SK-N-SH (cell line): ENCODE measurements at regions not wholly inside any gene's neighbourhood (a gene's known extent, or its start where the extent isn't known, plus 50 kb on each side); places are given as distances from the start of the nearest gene placed in this dataset.

Experiments
- CTCF ChIA-PET: fragments of 300-600, 350-600 bp; formaldehyde crosslinking; extraction: SDS; loops from one replicate; lab custom pipeline; 2021; lab: Yijun Ruan, JAX
- POLR2A ChIA-PET: fragments of 350-600 bp; sonication (Branson Sonifier 250); formaldehyde crosslinking; extraction: SDS; loops from one replicate; lab custom pipeline; 2020; ENCODE audit warnings: antibody characterized with exemption, inconsistent platforms; lab: Yijun Ruan, JAX
- DNase-seq: peaks from one replicate; pipeline ENCODE4 v3.0.0; 2012
- H2AFZ ChIP-seq: fragments of 200-600 bp; sonication (generic); 2 replicates; pipeline ENCODE4 v1.8.1; 2016; ENCODE audit warnings: antibody characterized with exemption, mild to moderate bottlenecking, low read depth
- H3F3A ChIP-seq: fragments of 200-600 bp; sonication (generic); replicated peaks from 2 replicates; pipeline ENCODE3; 2016; ENCODE audit warnings: antibody characterized with exemption, mild to moderate bottlenecking; ENCODE audit not compliant: insufficient read depth
- H3K27ac ChIP-seq, 2 experiments: fragments of 200-500 bp in 1 of 2; fragments of 200-600 bp in 1 of 2; sonication (Bioruptor generic) in 1 of 2; sonication (generic), shearing (Covaris generic) in 1 of 2; 2 replicates each; pipeline versions ENCODE4 v1.5.1 to v1.6.1; 2014 to 2016; ENCODE audit warnings: low read depth in 2 of 2, inconsistent platforms in 1 of 2, low read length in 1 of 2, mild to moderate bottlenecking in 1 of 2, mixed read lengths in 1 of 2
- H3K27me3 ChIP-seq: fragments of 200-600 bp; sonication (generic), shearing (Covaris generic); 2 replicates; pipeline ENCODE4 v1.6.1; 2016; ENCODE audit warnings: mixed run types; ENCODE audit not compliant: insufficient read depth
- H3K36me3 ChIP-seq, 2 experiments: fragments of 200-500 bp in 1 of 2; fragments of 200-600 bp in 1 of 2; sonication (Bioruptor generic) in 1 of 2; sonication (generic) in 1 of 2; replicated peaks in 1 of 2; 2 replicates each; pipeline versions ENCODE3 to v1.5.1; 2014 to 2016; ENCODE audit warnings: low read length in 1 of 2, mild to moderate bottlenecking in 1 of 2; ENCODE audit not compliant: insufficient read depth in 2 of 2, control insufficient read depth in 1 of 2
- H3K4me1 ChIP-seq, 2 experiments: fragments of 200-500 bp in 1 of 2; fragments of 200-600 bp in 1 of 2; sonication (Bioruptor generic) in 1 of 2; sonication (generic), shearing (Covaris generic) in 1 of 2; 2 replicates each; pipeline versions ENCODE4 v1.5.1 to v1.6.1; 2014 to 2016; ENCODE audit warnings: low read depth in 1 of 2, low read length in 1 of 2, mixed run types in 1 of 2; ENCODE audit not compliant: insufficient read depth in 2 of 2, control insufficient read depth in 1 of 2
- H3K4me2 ChIP-seq: fragments of 200-600 bp; sonication (generic), shearing (Covaris generic); 2 replicates; pipeline ENCODE4 v1.6.1; 2017; ENCODE audit warnings: mixed run types
- H3K4me3 ChIP-seq, 2 experiments: fragments of 200-500 bp in 1 of 2; fragments of 200-600 bp in 1 of 2; sonication (Bioruptor generic) in 1 of 2; sonication (generic), shearing (Covaris generic) in 1 of 2; 2 replicates each; pipeline versions ENCODE4 v1.5.1 to v1.8.1; 2014 to 2016; ENCODE audit warnings: low read depth in 2 of 2, inconsistent platforms in 1 of 2, low read length in 1 of 2, mild to moderate bottlenecking in 1 of 2, mixed read lengths in 1 of 2, moderate library complexity in 1 of 2
- H3K79me2 ChIP-seq: fragments of 200-600 bp; sonication (generic); 2 replicates; pipeline ENCODE4 v1.8.1; 2017; ENCODE audit warnings: mild to moderate bottlenecking; ENCODE audit not compliant: insufficient read depth
- H3K9ac ChIP-seq: fragments of 200-600 bp; sonication (generic); 2 replicates; pipeline ENCODE4 v1.6.1; 2017; ENCODE audit warnings: mixed run types
- H3K9me2 ChIP-seq: fragments of 200-600 bp; sonication (generic); 2 replicates; pipeline ENCODE4 v1.6.1; 2017; ENCODE audit warnings: mixed run types
- H3K9me3 ChIP-seq: fragments of 200-600 bp; sonication (generic); 2 replicates; pipeline ENCODE4 v1.6.1; 2017; ENCODE audit warnings: mixed run types, mild to moderate bottlenecking, moderate library complexity
- H4K20me1 ChIP-seq: fragments of 200-600 bp; sonication (generic); 2 replicates; pipeline ENCODE4 v1.6.1; 2017; ENCODE audit warnings: mild to moderate bottlenecking, mixed run types; ENCODE audit not compliant: insufficient read depth
- CHD2 ChIP-seq: fragments of 150-350 bp; IDR thresholded peaks from 2 replicates; pipeline ENCODE4 v1.6.1; 2018; ENCODE audit warnings: low read length; ENCODE audit not compliant: partially characterized antibody
- ELF1 ChIP-seq: IDR thresholded peaks from 2 replicates; pipeline ENCODE4 v1.4.0; 2012
- EP300 ChIP-seq, 2 experiments: IDR thresholded peaks; 2 replicates each; pipeline versions ENCODE4 v1.4.0 to v1.6.1; 2012; ENCODE audit warnings: borderline replicate concordance in 1 of 2, low read depth in 1 of 2, low read length in 1 of 2
- EZH2phosphoT487 ChIP-seq: fragments of 200-600 bp; sonication (generic); IDR thresholded peaks from 2 replicates; pipeline ENCODE4 v1.6.1; 2017; ENCODE audit warnings: low read depth, mixed run types, mild to moderate bottlenecking, antibody characterized with exemption, moderate library complexity, borderline replicate concordance
- FOSL2 ChIP-seq: IDR thresholded peaks from 2 replicates; pipeline ENCODE4 v1.4.0; 2012; ENCODE audit warnings: low read depth, mild to moderate bottlenecking, moderate library complexity, borderline replicate concordance
- FOXM1 ChIP-seq: IDR thresholded peaks from 2 replicates; pipeline ENCODE4 v1.4.0; 2012; ENCODE audit warnings: low read depth, mild to moderate bottlenecking
- GABPA ChIP-seq: IDR thresholded peaks from 2 replicates; pipeline ENCODE4 v1.4.0; 2012; ENCODE audit warnings: low read depth, mild to moderate bottlenecking
- GATA2 ChIP-seq: sonication (generic); formaldehyde crosslinking; IDR thresholded peaks from 2 replicates; pipeline ENCODE4 v1.5.0; 2020; ENCODE audit warnings: mild to moderate bottlenecking, missing genetic modification reagents
- JUND ChIP-seq: IDR thresholded peaks from 2 replicates; pipeline ENCODE4 v1.4.0; 2012
- MXI1 ChIP-seq: IDR thresholded peaks from 2 replicates; pipeline ENCODE4 v1.6.1; 2012; ENCODE audit warnings: mild to moderate bottlenecking, low read depth, low read length, improper control_type of control experiment
- NFIC ChIP-seq: IDR thresholded peaks from 2 replicates; pipeline ENCODE4 v1.4.0; 2012; ENCODE audit warnings: borderline replicate concordance
- NRF1 ChIP-seq: IDR thresholded peaks from 2 replicates; pipeline ENCODE4 v1.6.1; 2012; ENCODE audit warnings: low read depth, mild to moderate bottlenecking, low read length
- RFX5 ChIP-seq: IDR thresholded peaks from 2 replicates; pipeline ENCODE4 v1.6.1; 2012; ENCODE audit warnings: mild to moderate bottlenecking, improper control_type of control experiment, low read length
- RXRA ChIP-seq: IDR thresholded peaks from 2 replicates; pipeline ENCODE4 v1.4.0; 2012; ENCODE audit warnings: low read depth, mild to moderate bottlenecking, borderline replicate concordance
- SIN3A ChIP-seq: IDR thresholded peaks from 2 replicates; pipeline ENCODE4 v1.6.1; 2012; ENCODE audit warnings: low read depth, mild to moderate bottlenecking, low read length, moderate library complexity, borderline replicate concordance
- SMC3 ChIP-seq: IDR thresholded peaks from 2 replicates; pipeline ENCODE4 v1.6.1; 2012; ENCODE audit warnings: low read depth, low read length, improper control_type of control experiment
- TAF1 ChIP-seq: IDR thresholded peaks from 2 replicates; pipeline ENCODE4 v1.6.1; 2012; ENCODE audit warnings: low read depth, mild to moderate bottlenecking, low read length, moderate library complexity, borderline replicate concordance
- TCF12 ChIP-seq: IDR thresholded peaks from 2 replicates; pipeline ENCODE4 v1.4.0; 2012
- YY1 ChIP-seq: IDR thresholded peaks from 2 replicates; pipeline ENCODE4 v1.4.0; 2012; ENCODE audit warnings: low read depth, mild to moderate bottlenecking
- WGBS: methylation state at CpG from one replicate; pipeline ENCODE4 v1.1.6; 2017; ENCODE audit warnings: low lambda C conversion rate; 5-methylcytosine and 5-hydroxymethylcytosine counted together
- TF ChIP-seq, protein P1 (sequence below): IDR thresholded peaks from 2 replicates; pipeline ENCODE4 v1.4.0; 2012; ENCODE audit warnings: low read depth, borderline replicate concordance
- TF ChIP-seq, protein P2 (sequence below): IDR thresholded peaks from 2 replicates; pipeline ENCODE4 v1.6.1; 2012; ENCODE audit warnings: mild to moderate bottlenecking, low read depth, low read length, moderate library complexity
- TF ChIP-seq, protein P3 (sequence below): IDR thresholded peaks from 2 replicates; pipeline ENCODE4 v1.4.0; 2012; ENCODE audit warnings: low read depth

DNA sequence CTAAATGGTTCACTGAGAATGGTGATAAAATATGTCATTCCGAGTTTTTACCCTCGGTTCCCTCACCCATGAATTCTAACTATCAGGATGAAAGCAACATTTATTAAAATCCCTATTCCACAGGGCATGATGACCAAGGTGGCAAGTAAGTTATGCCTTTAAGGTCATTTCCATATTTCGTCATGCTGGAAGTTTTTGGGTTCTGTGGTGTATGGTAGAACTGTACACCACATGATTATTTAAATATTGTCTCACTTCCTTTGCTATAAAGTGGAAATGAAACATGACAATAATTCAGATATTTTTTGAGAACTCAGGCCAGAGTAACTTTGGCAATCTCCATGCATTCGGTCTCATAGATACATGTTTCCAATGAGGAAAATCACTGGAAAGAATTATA lies 68.5 kb upstream of the CARD18 start:
- Histone ChIP-seq H3K36me3 (no peaks in the 10 kb centered on the region), H2AFZ (no peak overlapping the region), H3K9ac (no peak overlapping the region), H3K4me1 (no peaks in the 10 kb centered on the region), H3K9me3 (no peaks in the 10 kb centered on the region), H3K79me2 (no peaks in the 10 kb centered on the region), H3F3A (no peaks in the 10 kb centered on the region), H3K4me2 (no peak overlapping the region), H4K20me1 (no peaks in the 10 kb centered on the region), H3K4me3 (no peak overlapping the region), H3K27me3 (no peaks in the 10 kb centered on the region), H3K27ac (no peak overlapping the region), H3K9me2 (no peaks in the 10 kb centered on the region)
- ChIA-PET POLR2A (no interaction called here), CTCF (no interaction called here)
- DNase-seq = no peak
- 80% methylated on average over 4 of the region's 4 CpGs for WGBS
- no peak for TF ChIP-seq FOXM1
- TF ChIP-seq TAF1 = no peak
- no peak for TF ChIP-seq SIN3A
- TF ChIP-seq RXRA = no peak
- TF ChIP-seq EZH2phosphoT487 = no peak
- no peak for TF ChIP-seq ELF1
- no peak for TF ChIP-seq JUND
- TF ChIP-seq, all 33 proteins: peak for 0

DNA sequence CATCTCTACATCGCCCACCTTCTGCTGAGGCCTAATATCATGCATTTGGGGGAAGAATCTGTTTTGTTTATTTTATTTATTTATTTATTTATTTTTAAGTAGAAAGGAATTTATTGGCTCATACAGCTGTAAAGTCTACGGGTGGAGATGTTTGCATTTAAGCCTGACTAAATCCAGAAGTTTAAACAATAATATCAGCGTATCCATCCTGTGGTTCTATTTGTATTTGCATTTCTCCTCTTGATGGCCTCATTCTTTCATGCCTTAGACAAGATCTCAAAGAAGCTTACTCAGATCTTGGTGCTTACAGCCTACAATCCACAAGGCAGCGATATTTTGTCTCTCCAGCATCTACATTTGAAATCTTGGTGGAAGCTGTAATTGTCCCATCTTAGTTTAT lies 67.1 kb upstream of the CARD18 start:
- CTCF ChIA-PET = no interaction called here
- no peak overlapping the region for H3K4me3 ChIP-seq
- H3F3A ChIP-seq = no peaks in the 10 kb centered on the region
- H2AFZ ChIP-seq = no peak overlapping the region
- H3K79me2 ChIP-seq = no peaks in the 10 kb centered on the region
- H3K4me1 ChIP-seq = no peaks in the 10 kb centered on the region
- DNase-seq = no peak
- H3K9me3 ChIP-seq = no peaks in the 10 kb centered on the region
- no peaks in the 10 kb centered on the region for H3K9me2 ChIP-seq
- no peak overlapping the region for H3K27ac ChIP-seq
- TF ChIP-seq NFIC (no peak), SMC3 (no peak), RXRA (no peak), MXI1 (no peak), EP300 (IDR thresholded peaks at IDR 0.05; ENCODE audit: borderline replicate concordance in 1 of 2, low read depth in 1 of 2, low read length in 1 of 2) (no peak), NRF1 (no peak), GABPA (no peak), GATA2 (CRISPR knock-in tag) (no peak), TAF1 (no peak), TCF12 (no peak), FOXM1 (no peak), EZH2phosphoT487 (no peak), FOSL2 (no peak), SIN3A (no peak), CHD2 (no peak), YY1 (no peak), RFX5 (no peak)
- TF ChIP-seq, protein P1, sequence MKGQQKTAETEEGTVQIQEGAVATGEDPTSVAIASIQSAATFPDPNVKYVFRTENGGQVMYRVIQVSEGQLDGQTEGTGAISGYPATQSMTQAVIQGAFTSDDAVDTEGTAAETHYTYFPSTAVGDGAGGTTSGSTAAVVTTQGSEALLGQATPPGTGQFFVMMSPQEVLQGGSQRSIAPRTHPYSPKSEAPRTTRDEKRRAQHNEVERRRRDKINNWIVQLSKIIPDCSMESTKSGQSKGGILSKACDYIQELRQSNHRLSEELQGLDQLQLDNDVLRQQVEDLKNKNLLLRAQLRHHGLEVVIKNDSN = no peak
- TF ChIP-seq, protein P2, sequence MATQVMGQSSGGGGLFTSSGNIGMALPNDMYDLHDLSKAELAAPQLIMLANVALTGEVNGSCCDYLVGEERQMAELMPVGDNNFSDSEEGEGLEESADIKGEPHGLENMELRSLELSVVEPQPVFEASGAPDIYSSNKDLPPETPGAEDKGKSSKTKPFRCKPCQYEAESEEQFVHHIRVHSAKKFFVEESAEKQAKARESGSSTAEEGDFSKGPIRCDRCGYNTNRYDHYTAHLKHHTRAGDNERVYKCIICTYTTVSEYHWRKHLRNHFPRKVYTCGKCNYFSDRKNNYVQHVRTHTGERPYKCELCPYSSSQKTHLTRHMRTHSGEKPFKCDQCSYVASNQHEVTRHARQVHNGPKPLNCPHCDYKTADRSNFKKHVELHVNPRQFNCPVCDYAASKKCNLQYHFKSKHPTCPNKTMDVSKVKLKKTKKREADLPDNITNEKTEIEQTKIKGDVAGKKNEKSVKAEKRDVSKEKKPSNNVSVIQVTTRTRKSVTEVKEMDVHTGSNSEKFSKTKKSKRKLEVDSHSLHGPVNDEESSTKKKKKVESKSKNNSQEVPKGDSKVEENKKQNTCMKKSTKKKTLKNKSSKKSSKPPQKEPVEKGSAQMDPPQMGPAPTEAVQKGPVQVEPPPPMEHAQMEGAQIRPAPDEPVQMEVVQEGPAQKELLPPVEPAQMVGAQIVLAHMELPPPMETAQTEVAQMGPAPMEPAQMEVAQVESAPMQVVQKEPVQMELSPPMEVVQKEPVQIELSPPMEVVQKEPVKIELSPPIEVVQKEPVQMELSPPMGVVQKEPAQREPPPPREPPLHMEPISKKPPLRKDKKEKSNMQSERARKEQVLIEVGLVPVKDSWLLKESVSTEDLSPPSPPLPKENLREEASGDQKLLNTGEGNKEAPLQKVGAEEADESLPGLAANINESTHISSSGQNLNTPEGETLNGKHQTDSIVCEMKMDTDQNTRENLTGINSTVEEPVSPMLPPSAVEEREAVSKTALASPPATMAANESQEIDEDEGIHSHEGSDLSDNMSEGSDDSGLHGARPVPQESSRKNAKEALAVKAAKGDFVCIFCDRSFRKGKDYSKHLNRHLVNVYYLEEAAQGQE = no peak
- TF ChIP-seq, protein P3, sequence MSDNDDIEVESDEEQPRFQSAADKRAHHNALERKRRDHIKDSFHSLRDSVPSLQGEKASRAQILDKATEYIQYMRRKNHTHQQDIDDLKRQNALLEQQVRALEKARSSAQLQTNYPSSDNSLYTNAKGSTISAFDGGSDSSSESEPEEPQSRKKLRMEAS = no peak
- no peak overlapping the region for H3K9ac ChIP-seq
- no peaks in the 10 kb centered on the region for H3K27me3 ChIP-seq
- no peak overlapping the region for H3K4me2 ChIP-seq
- no peaks in the 10 kb centered on the region for H4K20me1 ChIP-seq
- 83% methylated on average over 4 of the region's 4 CpGs for WGBS
- no peaks in the 10 kb centered on the region for H3K36me3 ChIP-seq
- POLR2A ChIA-PET = no interaction called here
